NCI-H510A treated with DMSO at 0.1 percent for 48 hours (cell line): ENCODE measurements at regions not wholly inside any gene's neighbourhood (a gene's known extent, or its start where the extent isn't known, plus 50 kb on each side); places are given as distances from the start of the nearest gene placed in this dataset.

Experiments
- DNase-seq: peaks from one replicate; lab custom pipeline; 2025; lab: John Stamatoyannopoulos, UW

- no peak for DNase-seq
These were observed 393.3 kb upstream of the ARGLU1 start for GRCh38 chr13:106961216-106961615.

- DNase-seq: no peak
These were observed 390.7 kb upstream of the ARGLU1 start for GRCh38 chr13:106958621-106959048.

- DNase-seq: no peak
These were observed 374.6 kb upstream of the ARGLU1 start for GRCh38 chr13:106942563-106942962.

GRCh38 chr13:106941779-106942178, 373.8 kb upstream of the ARGLU1 start:
- DNase-seq: no peak

GRCh38 chr13:106927421-106927820, 359.5 kb upstream of the ARGLU1 start:
- DNase-seq: no peak

GRCh38 chr13:106922384-106922783, 354.4 kb upstream of the ARGLU1 start:
- DNase-seq: no peak

- no peak for DNase-seq
These were observed 351.7 kb upstream of the ARGLU1 start for GRCh38 chr13:106919638-106920037.

GRCh38 chr13:106919133-106919532, 351.2 kb upstream of the ARGLU1 start:
- no peak for DNase-seq

- peak; percentile 34 for DNase-seq
These were observed 350.6 kb upstream of the ARGLU1 start for GRCh38 chr13:106918557-106918860.

GRCh38 chr13:106917673-106918556, 350.0 kb upstream of the ARGLU1 start:
- DNase-seq: peak; percentile 83

- no peak for DNase-seq
These were observed 349.2 kb upstream of the ARGLU1 start for GRCh38 chr13:106917024-106917571.

- DNase-seq: no peak
These were observed 348.5 kb upstream of the ARGLU1 start for GRCh38 chr13:106916329-106916976.

GRCh38 chr13:106915146-106915545, 347.2 kb upstream of the ARGLU1 start:
- DNase-seq: no peak

GRCh38 chr13:106911627-106912026, 343.7 kb upstream of the ARGLU1 start:
- DNase-seq: no peak

- DNase-seq: no peak
These were observed 343.1 kb upstream of the ARGLU1 start for GRCh38 chr13:106911020-106911419.

GRCh38 chr13:106906426-106906996, 338.6 kb upstream of the ARGLU1 start:
- no peak for DNase-seq

- DNase-seq: no peak
These were observed 337.6 kb upstream of the ARGLU1 start for GRCh38 chr13:106905380-106906162.

- no peak for DNase-seq
These were observed 331.5 kb upstream of the ARGLU1 start for GRCh38 chr13:106899442-106899841.

- no peak for DNase-seq
These were observed 330.3 kb upstream of the ARGLU1 start for GRCh38 chr13:106898231-106898630.

- DNase-seq: no peak
These were observed 320.2 kb upstream of the ARGLU1 start for GRCh38 chr13:106888148-106888547.

- DNase-seq: no peak
These were observed 319.7 kb upstream of the ARGLU1 start for GRCh38 chr13:106887686-106888085.

GRCh38 chr13:106883976-106884375, 316.0 kb upstream of the ARGLU1 start:
- no peak for DNase-seq
